Gastroesophageal sphincter (tissue), 4 donors: ENCODE measurements at regions not wholly inside any gene's neighbourhood (a gene's known extent, or its start where the extent isn't known, plus 50 kb on each side); places are given as distances from the start of the nearest gene placed in this dataset.

Source experiments
- ATAC-seq: fragments of 150-250 bp; one replicate; pipeline ENCODE4 v1.9.1; 2016; ENCODE audit warnings: mild to moderate bottlenecking, moderate library complexity
- H3K27ac ChIP-seq, 4 donors: fragments of 200-600 bp; sonication (generic) in 3 of 4; 1 replicate in 3 of 4; 2 replicates in 1 of 4; pipeline ENCODE4 v1.5.1; 2016 to 2019
- H3K27me3 ChIP-seq: fragments of 200-600 bp; sonication (generic); one replicate; pipeline ENCODE4 v1.5.1; 2019
- H3K36me3 ChIP-seq, 2 donors: fragments of 200-600 bp; sonication (generic); one replicate each; pipeline ENCODE4 v1.5.1; 2019; ENCODE audit warnings: control low read depth in 1 of 2
- H3K4me1 ChIP-seq, 3 donors: fragments of 200-600 bp; sonication (generic); 1 replicate in 2 of 3; 2 replicates in 1 of 3; pipeline ENCODE4 v1.5.1; 2016 to 2019; ENCODE audit warnings: control low read depth in 2 of 3
- H3K4me3 ChIP-seq, 2 donors: fragments of 200-600 bp; sonication (generic); one replicate each; pipeline ENCODE4 v1.5.1; 2019; ENCODE audit warnings: mild to moderate bottlenecking in 1 of 2, moderate library complexity in 1 of 2
- H3K9me3 ChIP-seq, 3 donors: fragments of 200-600 bp; sonication (generic); one replicate each; pipeline ENCODE4 v1.5.1; 2017 to 2019; ENCODE audit warnings: control low read depth in 2 of 3
- CTCF ChIP-seq, 4 experiments: fragments of 200-600 bp in 2 of 4; fragments of 450-650 bp in 2 of 4; sonication (generic) in 1 of 4; IDR thresholded peaks; one replicate each; pipeline ENCODE4 v1.5.1; 2017 to 2019; ENCODE audit warnings: antibody characterized with exemption in 4 of 4, mild to moderate bottlenecking in 2 of 4, moderate library complexity in 2 of 4
- EP300 ChIP-seq: sonication (generic); formaldehyde crosslinking; IDR thresholded peaks from one replicate; pipeline ENCODE4 v1.6.1; 2017; ENCODE audit warnings: antibody characterized with exemption, mild to moderate bottlenecking
- POLR2A ChIP-seq, 2 donors: fragments of 450-650 bp; IDR thresholded peaks; one replicate each; pipeline ENCODE4 v1.6.1; 2017; ENCODE audit warnings: antibody characterized with exemption in 2 of 2, mild to moderate bottlenecking in 2 of 2, moderate library complexity in 1 of 2
- POLR2AphosphoS5 ChIP-seq: sonication (generic); formaldehyde crosslinking; IDR thresholded peaks from one replicate; pipeline ENCODE4 v1.6.1; 2017; ENCODE audit warnings: antibody characterized with exemption
- WGBS, 2 donors: methylation state at CpG; one replicate each; pipeline ENCODE4 v1.1.5; 2018; ENCODE audit warnings: low coverage in 1 of 2; 5-methylcytosine and 5-hydroxymethylcytosine counted together

DNA sequence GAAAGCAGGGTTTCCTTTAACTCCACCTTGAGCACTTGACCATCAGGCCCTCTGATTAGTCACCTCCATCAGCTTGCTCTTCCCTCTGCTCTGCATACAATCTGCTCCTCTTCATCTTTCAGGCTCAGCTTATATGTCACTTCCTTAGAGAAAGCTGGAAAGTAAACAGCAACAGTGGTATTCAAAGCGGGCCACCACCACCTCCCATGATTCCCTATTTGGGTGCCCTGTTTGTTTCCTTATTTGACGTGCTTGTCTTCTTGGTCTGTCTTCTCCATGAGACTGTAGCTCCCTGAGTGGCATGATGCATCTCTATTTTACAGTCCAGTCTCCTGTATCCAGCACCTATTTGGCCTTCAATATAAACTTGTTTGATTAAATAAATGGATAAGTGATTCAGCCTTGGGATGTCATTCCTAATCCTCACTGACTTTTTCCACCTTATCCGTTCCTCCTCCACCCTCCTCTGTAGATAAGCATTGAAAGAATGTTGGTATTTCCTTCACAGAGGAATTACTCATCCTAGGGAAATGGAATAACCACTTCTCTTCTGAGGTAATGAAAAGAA, 102.8 kb upstream of the SGK1 start:
- Histone ChIP-seq H3K27me3 (no peaks in the 10 kb centered on the region), H3K4me1 (no peaks in the 10 kb centered on the region), H3K27ac (no peak overlapping the region), H3K9me3 (no peaks in the 10 kb centered on the region), H3K4me3 (no peak overlapping the region), H3K36me3 (no peaks in the 10 kb centered on the region)
- TF ChIP-seq POLR2A (IDR thresholded peaks at IDR 0.05) (no peak), CTCF (IDR thresholded peaks at IDR 0.05) (no peak), POLR2AphosphoS5 (no peak), EP300 (no peak)
- ATAC-seq = no peak
- WGBS, 2 donors = 60 to 76% methylated on average over 3 of the region's 3 CpGs

GRCh38 chr6:134419716-134420115, 101.8 kb upstream of the SGK1 start:
- no peaks in the 10 kb centered on the region for H3K27me3 ChIP-seq
- TF ChIP-seq POLR2A (IDR thresholded peaks at IDR 0.05) (no peak), CTCF (IDR thresholded peaks at IDR 0.05) (no peak), EP300 (no peak), POLR2AphosphoS5 (no peak)
- WGBS, 2 donors = 82 to 86% methylated on average over 3 to 4 of the region's 7 CpGs

DNA sequence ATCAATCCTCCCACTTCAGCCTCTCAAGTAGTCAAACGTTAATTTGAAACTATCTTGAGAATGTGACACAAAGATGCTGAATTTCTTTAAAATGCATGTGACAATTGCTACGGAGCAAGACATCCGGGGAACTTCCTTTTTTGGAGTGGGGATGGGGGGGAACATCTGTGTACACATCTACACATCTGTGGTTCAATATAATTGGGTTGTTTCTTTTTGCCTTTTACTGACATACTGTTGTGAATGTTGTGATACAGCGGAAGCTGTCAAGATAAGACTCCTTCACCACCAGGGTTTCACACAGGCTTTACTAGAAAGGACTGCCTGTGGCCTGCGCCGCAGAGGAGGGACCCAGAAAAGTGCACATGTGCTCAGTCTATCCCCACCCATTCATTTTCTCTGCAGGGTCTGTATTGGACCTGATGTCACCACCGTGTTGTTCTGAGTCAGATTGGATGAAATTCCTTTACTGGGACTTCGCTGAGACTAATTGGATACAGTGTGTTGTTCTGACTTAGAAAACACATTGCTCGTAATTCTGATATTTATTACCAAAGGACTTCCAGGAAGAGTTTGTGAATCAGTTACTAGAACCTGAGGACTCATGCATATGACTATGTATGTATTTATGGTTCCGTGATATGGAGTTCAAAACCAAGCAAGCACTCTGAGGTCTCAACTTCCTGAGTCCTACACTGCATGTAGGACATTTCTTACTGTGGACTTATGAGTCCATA, 98.7 kb upstream of the SGK1 start:
- WGBS, 2 donors = 82 to 87% methylated on average over 8 to 10 of the region's 10 CpGs
- Histone ChIP-seq H3K27me3 (no peaks in the 10 kb centered on the region), H3K27ac (no peak overlapping the region), H3K9me3 (peaks cover 0 to 3% (median 0%) of the 10 kb centered on the region in 3 donors), H3K4me3 (no peak overlapping the region), H3K36me3 (no peaks in the 10 kb centered on the region), H3K4me1 (no peaks in the 10 kb centered on the region)
- no peak for ATAC-seq
- no peak for TF ChIP-seq POLR2AphosphoS5
- TF ChIP-seq CTCF (IDR thresholded peaks at IDR 0.05) = no peak
- TF ChIP-seq EP300 = no peak
- no peak for TF ChIP-seq POLR2A (IDR thresholded peaks at IDR 0.05)

More at GRCh38 chr6:134419716-134420115, 101.8 kb upstream of the SGK1 start:
- Histone ChIP-seq H3K9me3 (no peaks in the 10 kb centered on the region), H3K4me3 (no peak overlapping the region), H3K36me3 (no peaks in the 10 kb centered on the region), H3K4me1 (no peaks in the 10 kb centered on the region), H3K27ac (no peak overlapping the region)
- no peak for ATAC-seq

GRCh38 chr6:134415656-134416055, 97.7 kb upstream of the SGK1 start:
- Histone ChIP-seq H3K36me3 (no peaks in the 10 kb centered on the region), H3K27ac (no peak overlapping the region), H3K27me3 (no peaks in the 10 kb centered on the region), H3K4me3 (no peak overlapping the region), H3K9me3 (peaks cover 0 to 9% (median 0%) of the 10 kb centered on the region in 3 donors), H3K4me1 (no peaks in the 10 kb centered on the region)
- TF ChIP-seq POLR2A (IDR thresholded peaks at IDR 0.05) (no peak), POLR2AphosphoS5 (no peak), EP300 (no peak), CTCF (IDR thresholded peaks at IDR 0.05) (no peak)
- ATAC-seq = no peak
- WGBS, 2 donors = 87% methylated on average over 4 of the region's 4 CpGs

DNA sequence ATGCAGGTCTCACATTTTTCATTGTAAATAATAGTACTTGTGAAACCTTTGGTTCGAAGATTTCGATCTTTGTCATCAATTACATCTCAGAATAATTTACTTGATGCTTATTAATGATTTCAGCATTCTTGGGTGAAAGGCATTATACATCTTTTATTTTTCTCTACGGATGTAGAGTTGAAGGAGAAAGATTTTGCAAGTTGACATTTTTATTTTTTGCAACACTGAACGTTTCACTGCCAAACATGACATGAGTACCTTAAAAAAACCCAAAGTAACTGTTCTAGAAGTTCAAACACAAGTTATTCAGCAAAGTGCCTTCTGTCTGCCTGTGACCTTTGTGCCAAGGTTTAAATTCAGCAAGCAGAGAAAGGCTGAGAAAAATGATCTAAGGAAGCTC, 97.3 kb upstream of the SGK1 start:
- Histone ChIP-seq H3K4me1 (no peaks in the 10 kb centered on the region), H3K9me3 (peaks cover 0 to 9% (median 0%) of the 10 kb centered on the region in 3 donors), H3K27ac (no peak overlapping the region), H3K4me3 (no peak overlapping the region), H3K36me3 (no peaks in the 10 kb centered on the region), H3K27me3 (no peaks in the 10 kb centered on the region)
- WGBS, 2 donors = 49% methylated on average over 4 of the region's 4 CpGs
- TF ChIP-seq EP300 (no peak), CTCF (IDR thresholded peaks at IDR 0.05) (no peak), POLR2AphosphoS5 (no peak), POLR2A (IDR thresholded peaks at IDR 0.05) (no peak)
- no peak for ATAC-seq
